Stimulated activated CD4-positive, alpha-beta T cell treated with anti-CD3 and anti-CD28 coated beads, TNF-alpha, amount 100 ng/mL, for 24 hours (primary cell): ENCODE measurements at regions not wholly inside any gene's neighbourhood (a gene's known extent, or its start where the extent isn't known, plus 50 kb on each side); places are given as distances from the start of the nearest gene placed in this dataset.
A peak's percentile ranks its signal among the peaks of the same experiment; 100 is the strongest.

Experiments used
- DNase-seq, 3 experiments: peaks; one replicate each; pipeline ENCODE4 v3.0.0-alpha.2; 2020; ENCODE audit warnings: low read depth in 3 of 3

- no peak for DNase-seq
These were observed 444.3 kb downstream of the GPAM start for GRCh38 chr10:111739125-111739873.

- no peak for DNase-seq
These were observed 443.8 kb downstream of the GPAM start for GRCh38 chr10:111739874-111740139.

- no peak for DNase-seq
These were observed 437.6 kb downstream of the GPAM start for GRCh38 chr10:111745982-111746381.

GRCh38 chr10:111747751-111748150, 435.8 kb downstream of the GPAM start:
- no peak for DNase-seq

DNA sequence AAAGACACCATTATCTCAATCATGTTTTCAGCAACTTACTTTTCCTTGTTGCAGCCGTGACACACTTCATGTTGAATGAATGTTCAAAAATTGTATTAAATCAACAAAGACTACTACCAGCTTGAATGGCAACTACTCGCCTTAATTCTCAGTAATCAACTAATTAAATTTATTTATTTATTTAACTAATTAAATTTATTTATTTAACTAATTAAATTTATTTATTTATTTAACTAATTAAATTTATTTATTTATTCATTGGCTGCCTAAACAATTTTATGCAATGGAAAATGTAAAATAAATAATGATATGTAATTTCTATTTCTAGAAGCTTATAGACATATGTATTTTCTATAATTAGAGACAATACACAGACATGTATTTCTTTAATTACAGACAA, 435.4 kb downstream of the GPAM start:
- DNase-seq = no peak

GRCh38 chr10:111750165-111750849, 433.3 kb downstream of the GPAM start:
- no peak for DNase-seq

- DNase-seq = peak in 1 of 3 experiments; percentile 2
These were observed 427.1 kb downstream of the GPAM start for GRCh38 chr10:111756217-111757061.

- DNase-seq = no peak
These were observed 425.0 kb downstream of the GPAM start for GRCh38 chr10:111758593-111758992.

DNA sequence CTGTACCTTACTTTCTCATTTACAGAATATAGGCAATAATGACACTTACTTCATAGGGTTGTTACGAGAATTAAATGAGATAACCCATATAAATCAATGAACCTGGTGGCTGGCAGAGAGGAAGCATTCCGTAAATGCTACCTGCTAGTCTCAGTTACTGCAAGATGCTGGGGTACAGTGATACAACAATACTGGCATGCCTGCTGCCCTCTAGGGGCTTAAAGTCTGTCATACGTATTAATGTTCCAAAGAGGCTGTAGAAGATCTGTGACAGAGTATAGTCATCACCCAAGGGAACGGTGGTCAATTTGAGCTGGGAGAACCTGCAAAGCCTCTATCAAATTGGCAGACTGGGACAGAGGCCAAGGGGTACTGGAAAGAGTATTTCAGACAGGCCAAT, 421.5 kb downstream of the GPAM start:
- DNase-seq = no peak

- no peak for DNase-seq
These were observed 418.3 kb downstream of the GPAM start for GRCh38 chr10:111765216-111765615.

- no peak for DNase-seq
These were observed 417.1 kb downstream of the GPAM start for GRCh38 chr10:111766464-111766863.

DNA sequence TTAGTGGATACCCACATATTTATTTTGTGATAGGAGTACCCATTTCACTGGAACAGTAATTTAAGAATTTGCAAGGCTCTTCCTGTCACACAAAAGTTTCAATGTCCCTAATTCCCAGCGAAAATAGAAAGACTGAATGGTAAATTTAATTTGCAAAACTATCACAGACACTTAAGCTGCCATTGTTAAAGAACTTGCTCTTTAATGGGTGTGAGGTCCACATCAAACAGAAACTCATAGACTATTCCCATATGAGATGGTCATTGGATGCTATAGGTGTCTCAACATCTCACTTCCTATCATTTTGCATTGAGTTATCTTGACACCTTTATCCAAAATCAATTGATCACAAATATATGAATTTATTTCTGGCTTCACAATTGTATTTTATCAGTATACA, 415.9 kb downstream of the GPAM start:
- no peak for DNase-seq

GRCh38 chr10:111773950-111774349, 409.6 kb downstream of the GPAM start:
- DNase-seq = no peak

DNA sequence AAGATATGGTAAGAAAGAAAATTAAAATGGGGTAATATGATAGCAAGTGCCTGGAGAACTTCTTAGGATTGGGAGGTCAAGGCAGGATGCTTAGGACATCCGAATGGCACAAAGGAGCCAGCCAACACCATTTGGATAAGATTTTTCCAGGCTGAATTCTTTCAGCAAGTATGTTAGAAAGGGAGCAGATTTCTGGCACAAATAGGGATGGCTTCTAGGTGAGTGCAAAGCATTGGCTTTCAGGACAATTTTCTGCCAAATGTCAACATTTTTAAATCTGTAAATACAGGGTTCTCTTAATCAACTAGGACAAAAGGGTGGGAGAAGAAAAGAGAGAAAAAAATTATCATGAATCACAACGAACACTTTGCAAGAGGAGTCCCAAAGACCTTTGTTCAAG, 409.1 kb downstream of the GPAM start:
- no peak for DNase-seq

GRCh38 chr10:111784436-111784835, 399.1 kb downstream of the GPAM start:
- DNase-seq = no peak

- DNase-seq = no peak
These were observed 398.6 kb downstream of the GPAM start for GRCh38 chr10:111784946-111785465.

DNA sequence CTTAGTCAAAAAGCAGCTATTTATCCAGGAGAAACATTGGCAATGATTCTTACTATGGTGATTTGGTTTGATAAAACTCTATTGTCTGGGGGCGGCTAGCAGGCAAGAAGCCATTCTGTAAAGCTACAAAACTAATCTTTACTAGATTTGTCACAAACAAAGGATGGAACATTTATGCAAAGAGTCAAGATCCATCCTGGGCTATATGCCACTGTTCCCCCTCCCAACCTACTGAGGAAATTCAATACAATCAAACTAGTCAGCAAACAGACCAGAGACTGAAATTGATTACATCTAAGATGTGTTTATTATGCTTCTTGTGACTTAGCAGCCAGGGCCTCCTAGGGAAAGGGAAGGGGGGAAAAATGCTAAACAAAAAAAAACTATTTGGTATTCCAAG, 397.6 kb downstream of the GPAM start:
- no peak for DNase-seq

DNA sequence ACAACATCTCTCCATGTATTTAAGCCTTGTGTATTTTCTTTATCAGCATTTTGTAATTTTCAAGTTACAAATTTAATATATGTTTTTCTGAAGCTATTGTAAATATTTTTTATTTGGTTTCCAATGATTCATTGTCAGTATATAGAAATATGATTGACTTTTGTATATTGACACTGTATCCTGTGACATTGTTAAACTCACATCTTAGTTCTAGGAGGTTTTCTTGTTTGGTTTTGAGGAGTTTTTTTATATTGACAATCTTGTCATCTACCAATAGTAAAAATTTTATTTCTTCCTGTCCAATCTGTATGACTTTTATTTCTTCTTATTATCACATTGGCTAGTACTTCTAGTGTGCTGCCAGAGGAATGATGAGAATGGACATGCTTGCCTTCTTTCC, 393.7 kb downstream of the GPAM start:
- DNase-seq = no peak

GRCh38 chr10:111801841-111802240, 381.7 kb downstream of the GPAM start:
- DNase-seq = no peak

DNA sequence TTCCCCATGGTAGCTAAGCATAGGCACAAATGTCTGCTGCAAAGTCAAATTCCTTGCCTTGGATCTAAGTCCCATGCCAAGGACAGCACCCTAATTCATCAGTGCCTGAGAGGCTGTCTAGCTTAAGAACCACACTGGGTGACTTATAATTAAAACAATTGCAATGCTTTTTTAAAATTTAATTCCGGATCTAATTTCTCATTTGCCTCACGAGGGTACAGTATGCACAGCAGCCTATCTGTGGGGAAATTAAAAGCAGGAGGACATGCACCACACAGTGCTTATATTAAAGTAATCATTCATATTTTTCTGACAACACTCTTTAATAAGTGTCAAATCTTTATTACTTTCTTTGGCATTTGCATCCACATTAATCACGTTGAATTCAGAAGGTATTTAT, 378.8 kb downstream of the GPAM start:
- no peak for DNase-seq

- no peak for DNase-seq
These were observed 372.0 kb downstream of the GPAM start for GRCh38 chr10:111811517-111811916.

- DNase-seq = no peak
These were observed 363.1 kb downstream of the GPAM start for GRCh38 chr10:111820471-111820870.

DNA sequence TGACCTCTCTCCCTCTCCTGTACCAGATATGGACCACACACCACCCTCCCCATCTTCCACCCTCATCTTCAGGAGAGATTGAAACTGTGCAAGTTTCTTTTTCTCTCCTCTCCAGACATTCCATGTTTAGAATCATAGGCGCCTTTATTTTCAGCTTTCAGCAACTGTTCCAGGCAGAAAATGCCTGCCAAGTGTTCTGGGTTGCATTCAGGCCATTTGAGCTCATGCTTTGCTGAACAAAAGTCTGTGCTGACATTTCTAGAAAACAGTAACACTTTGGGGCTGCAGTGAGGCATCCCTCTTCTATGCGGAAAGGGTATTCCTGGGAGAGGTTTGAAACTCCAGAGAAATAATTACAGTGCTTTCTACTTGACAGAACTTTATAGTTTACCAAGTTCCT, 361.7 kb downstream of the GPAM start:
- DNase-seq = no peak
